ENCODE measurements at regions not wholly inside any gene's neighbourhood (a gene's known extent, or its start where the extent isn't known, plus 50 kb on each side); places are given as distances from the start of the nearest gene placed in this dataset.
"Not testable (repeated sequence)": the region's sequence is repeated elsewhere in the genome, so short reads cannot be mapped to it uniquely, and the experiment has no call there.

DNA sequence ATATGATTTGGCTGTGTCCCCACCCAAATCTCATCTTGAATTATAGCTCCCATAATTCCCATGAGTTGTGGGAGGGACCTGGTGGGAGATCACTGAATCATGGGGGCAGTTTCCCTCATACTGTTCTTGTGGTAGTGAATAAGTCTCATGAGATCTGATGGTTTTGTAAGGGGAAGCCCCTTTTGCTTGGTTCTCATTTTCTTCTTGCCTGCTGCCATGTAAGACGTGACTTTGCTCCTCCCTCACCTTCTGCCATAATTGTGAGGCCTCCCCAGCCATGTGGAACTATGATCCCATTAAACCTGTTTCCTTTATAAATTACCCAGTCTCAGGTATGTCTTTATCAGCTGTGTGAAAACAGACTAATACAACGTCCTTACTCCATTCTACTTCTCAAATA lies 108.5 kb upstream of the SCAF8 start:
- TF ChIP-seq CTCF, POLR2A (IDR thresholded peaks at IDR 0.05): not testable (repeated sequence)
